Sciatic nerve (tissue), 2 donors: ENCODE measurements at regions not wholly inside any gene's neighbourhood (a gene's known extent, or its start where the extent isn't known, plus 50 kb on each side); places are given as distances from the start of the nearest gene placed in this dataset.
"Not testable (repeated sequence)": the region's sequence is repeated elsewhere in the genome, so short reads cannot be mapped to it uniquely, and the experiment has no call there.

Source experiments
- ATAC-seq: fragments of 200-7000 bp; cut with Tn5 transposase; one replicate; pipeline ENCODE4 v1.9.1; 2020; ENCODE audit warnings: mild to moderate bottlenecking, moderate library complexity
- DNase-seq: peaks from one replicate; pipeline ENCODE4 v3.0.0-alpha.2; 2020; ENCODE audit warnings: low spot score
- intact Hi-C: fragments of 100-400 bp; cut with DNase I; formaldehyde crosslinking; loops from one replicate; pipeline ENCODE4 v1.14.2; 2022
- donor health status: DM: no; HTN: no; CAD: no.
- donor health status: DM: no; HTN: no; CAD: no.

DNA sequence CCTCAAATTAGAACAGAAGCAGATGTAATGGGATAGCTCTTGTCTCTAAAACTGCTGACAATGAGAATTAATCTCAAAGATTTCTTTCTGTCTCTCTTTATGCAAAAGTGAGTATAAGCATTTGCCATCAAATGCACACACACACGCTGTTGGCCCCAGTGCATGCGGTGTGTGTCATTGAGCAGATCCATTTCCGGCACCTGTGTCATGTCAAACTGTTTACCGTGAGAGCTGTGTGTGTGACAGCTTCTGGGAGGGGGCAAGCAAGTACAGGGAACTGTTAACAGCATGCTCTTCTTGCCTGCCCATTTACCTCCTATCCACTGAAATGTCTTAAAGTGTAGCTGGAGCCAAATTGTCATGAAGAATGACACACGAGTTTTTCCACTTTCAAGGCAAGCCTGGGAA, 297.9 kb upstream of the FAT4 start:
- intact Hi-C loops, result no loop called here
- ATAC-seq (no peak), DNase-seq (no peak)

GRCh38 chr4:125013891-125014290, 300.9 kb upstream of the FAT4 start:
- ATAC-seq, result no peak
- intact Hi-C loops, result no loop called here
- DNase-seq, result no peak

- no peak for DNase-seq
- intact Hi-C loops, result no loop called here
These were observed 299.1 kb upstream of the ANKRD50 start for GRCh38 chr4:125011646-125012045.

DNA sequence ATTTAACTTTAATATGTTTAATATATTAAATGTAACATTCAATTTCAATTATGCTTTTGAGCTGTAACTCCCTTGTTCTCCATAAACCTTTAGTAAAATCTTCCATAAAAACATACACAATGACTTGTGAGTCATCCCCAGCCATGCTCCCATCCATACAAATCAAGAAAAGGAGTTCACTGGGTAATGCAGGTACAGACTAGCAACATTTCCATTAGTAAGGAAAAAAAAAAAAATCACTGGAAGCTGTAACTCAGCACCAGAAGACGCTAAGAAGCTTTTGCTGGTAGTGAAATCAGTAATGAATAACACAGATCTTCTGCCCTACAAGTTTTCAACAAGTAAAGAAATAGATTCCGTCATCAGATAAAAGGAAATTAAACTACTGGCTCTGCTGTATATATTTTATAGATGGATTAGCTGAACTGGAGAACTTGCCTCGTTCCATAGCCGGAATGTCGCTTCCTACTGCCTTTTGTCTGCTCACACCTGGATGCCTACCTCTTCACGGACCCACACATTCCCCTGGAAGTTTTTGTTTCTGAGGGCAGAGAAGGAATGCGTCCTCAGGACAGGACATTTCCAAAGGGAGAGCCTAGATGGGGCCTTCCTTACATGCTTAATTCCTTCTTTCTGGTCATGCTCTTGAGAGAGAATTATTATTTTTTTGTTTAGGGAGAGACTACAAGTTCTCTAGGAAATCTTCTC, 298.4 kb upstream of the ANKRD50 start:
- no peak for ATAC-seq
- intact Hi-C loops, result no loop called here

More at GRCh38 chr4:125011646-125012045, 299.1 kb upstream of the ANKRD50 start:
- ATAC-seq, result no peak

GRCh38 chr4:125008676-125009075, 296.1 kb upstream of the ANKRD50 start:
- DNase-seq, result no peak
- intact Hi-C loops, result no loop called here
- ATAC-seq, result no peak

More for the DNA sequence above, 298.4 kb upstream of the ANKRD50 start:
- no peak for DNase-seq

DNA sequence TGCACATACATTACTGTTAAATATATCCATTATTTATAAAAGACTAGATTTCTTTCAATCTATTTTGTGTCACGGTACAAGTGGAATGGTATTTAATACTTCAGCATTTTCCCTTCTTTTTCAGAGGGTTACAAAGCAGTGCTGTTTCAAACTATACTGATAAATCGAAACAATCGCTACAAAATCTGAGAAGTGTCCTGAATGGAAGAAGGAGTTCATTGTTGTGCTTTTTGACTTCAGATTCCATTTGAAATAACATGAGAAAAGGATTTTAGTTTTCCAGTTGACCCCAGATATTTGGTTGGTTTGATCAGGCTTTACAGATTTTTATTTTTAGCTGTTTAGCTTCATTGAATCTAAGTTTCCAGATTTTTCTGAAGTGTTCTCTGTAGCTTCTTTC, 292.1 kb upstream of the ANKRD50 start:
- no peak for ATAC-seq
- intact Hi-C loops, result no loop called here
- DNase-seq, result no peak

DNA sequence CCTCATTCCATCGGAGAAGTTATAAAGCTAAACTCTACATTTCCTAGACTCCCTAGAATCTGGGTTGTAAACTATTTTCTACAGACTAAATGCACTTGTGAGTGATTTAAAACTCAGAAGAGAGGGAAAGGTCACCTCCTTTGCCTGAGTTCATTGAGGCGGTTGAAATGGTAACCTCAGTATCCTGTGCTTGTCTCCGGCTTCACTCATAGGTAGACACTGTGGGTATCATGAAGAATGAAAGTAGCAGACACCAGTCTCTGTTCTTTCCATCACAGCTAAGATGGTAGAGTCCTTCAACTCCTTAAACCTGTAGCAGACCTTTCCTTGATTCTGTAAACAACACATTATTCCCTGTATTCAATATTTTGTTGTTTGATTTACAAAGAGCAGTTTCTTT, 291.3 kb upstream of the ANKRD50 start:
- DNase-seq (no peak), ATAC-seq (no peak)
- intact Hi-C loops, result no loop called here

DNA sequence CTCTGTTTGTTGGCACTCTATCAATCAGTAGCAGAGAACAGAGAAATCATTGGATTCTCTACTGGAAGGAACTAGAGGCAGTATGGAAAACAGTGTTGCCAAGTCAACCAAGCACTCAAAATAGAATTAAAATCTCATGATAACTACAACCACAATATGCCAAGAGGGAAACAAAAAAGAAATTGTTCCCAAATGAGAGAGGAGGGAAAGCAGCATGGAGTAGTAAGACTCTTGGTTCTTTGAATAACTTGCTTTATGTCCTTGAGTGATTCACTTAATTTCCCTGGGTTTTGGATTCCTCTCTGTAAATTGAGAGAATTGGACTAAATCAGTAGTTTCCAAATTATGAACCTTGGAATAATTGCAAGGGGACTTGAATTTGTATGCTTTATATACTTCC, 285.5 kb upstream of the ANKRD50 start:
- ATAC-seq (peak; percentile 72), DNase-seq (no peak)
- intact Hi-C loops, result no loop called here

DNA sequence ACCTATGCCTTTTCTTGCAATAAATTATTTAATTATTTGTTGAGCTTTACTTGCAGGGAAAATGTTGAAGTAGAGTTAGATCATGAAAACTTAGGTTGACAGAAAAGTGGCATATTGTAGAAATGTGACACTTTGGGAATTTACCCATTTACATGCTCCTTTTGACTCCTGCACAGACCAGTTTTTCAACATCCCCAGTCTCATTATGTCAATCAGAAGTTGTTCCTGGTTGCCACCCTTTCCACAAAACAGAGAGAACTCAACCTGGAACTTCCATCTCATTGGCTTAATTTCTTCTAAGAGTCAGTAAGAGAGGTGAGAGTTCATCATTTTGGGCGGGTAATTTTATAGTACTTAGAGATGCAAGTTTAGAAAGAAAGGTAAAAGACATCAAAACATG, 284.6 kb upstream of the ANKRD50 start:
- ATAC-seq, result no peak
- intact Hi-C loops, result no loop called here
- DNase-seq, result no peak

- intact Hi-C loops, result no loop called here
- ATAC-seq (no peak), DNase-seq (no peak)
These were observed 281.3 kb upstream of the ANKRD50 start for GRCh38 chr4:124993838-124994237.

DNA sequence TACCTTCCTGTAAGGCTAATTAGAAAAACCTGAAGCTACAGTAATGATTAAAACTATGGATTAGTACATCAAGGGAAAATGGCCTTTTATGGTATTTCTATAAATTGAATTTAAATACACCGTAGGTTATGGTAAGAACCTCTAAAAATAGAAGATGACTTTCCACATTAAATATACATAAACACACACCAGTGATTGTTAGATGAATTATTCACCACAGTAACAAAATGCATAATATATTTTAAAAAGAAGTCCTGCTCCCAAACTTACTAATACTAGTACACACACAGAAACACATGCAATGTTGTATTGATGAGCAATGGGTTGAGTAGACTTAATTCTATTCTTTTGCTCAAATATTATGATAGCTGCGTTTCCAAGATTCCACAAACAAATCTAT, 277.9 kb upstream of the ANKRD50 start:
- DNase-seq (no peak), ATAC-seq (no peak)
- intact Hi-C loops, result no loop called here

GRCh38 chr4:124980276-124980752, 267.8 kb upstream of the ANKRD50 start:
- ATAC-seq, result no peak
- no peak for DNase-seq
- intact Hi-C loops, result no loop called here

- DNase-seq, intact Hi-C loops, ATAC-seq: not testable (repeated sequence)
These were observed 266.0 kb upstream of the ANKRD50 start for GRCh38 chr4:124978536-124978935.

DNA sequence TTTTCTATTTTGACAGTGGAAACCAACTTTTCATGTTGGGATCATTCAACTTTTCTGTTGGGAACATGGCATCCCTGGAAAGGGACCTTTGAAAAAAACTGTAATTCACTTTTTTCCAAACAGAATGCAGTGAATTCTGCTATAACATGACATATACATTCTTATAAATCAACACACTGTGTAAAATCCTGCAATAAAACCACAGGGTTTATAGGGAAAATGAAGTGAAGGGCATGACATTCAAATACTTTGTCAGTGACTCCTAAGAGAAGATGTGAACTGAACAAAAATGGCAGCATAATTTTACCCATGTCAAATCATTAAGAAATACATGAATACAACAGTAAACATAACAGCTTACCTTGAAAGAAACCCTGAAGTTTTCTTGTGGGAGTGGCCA, 264.5 kb upstream of the ANKRD50 start:
- ATAC-seq (no peak), DNase-seq (no peak)
- intact Hi-C loops, result no loop called here

DNA sequence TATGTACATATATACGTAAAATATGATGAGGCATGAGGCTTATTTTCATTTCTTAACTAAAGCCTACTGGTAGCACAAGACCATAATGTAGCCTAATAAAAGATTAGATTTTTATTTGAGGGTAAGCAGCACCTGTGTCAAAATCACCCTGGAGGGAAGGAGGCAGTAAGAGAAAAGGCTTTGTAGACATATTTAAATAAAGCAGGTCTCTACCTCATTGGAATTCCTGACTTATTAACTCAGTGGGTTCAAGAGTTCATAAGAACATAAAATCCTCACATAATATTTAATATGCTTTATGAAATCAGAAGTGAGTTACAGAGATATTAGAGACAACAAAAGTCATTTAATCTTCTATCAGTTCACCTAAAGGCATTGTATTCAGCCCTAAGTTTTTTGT, 261.6 kb upstream of the ANKRD50 start:
- DNase-seq, result no peak
- intact Hi-C loops, result no loop called here
- ATAC-seq, result no peak

DNA sequence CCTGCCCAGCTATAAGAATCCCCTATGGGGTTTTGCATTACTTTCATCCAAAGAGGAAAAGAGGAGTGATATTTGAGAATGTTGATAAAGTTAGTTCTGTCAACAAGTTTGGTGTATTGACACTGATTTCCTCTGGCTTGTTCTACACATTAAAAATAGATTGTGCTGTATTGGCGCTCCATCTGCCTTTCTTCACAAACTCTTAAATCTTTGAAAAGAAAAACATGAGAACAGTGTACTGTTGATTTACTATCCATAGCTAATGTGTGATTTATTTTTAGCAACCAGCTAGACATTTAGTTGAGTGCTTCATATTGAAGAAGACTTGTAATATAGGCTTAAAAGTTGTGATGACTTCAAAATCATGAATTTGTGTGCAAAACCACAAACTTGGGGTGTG, 261.2 kb upstream of the ANKRD50 start:
- intact Hi-C loops, result no loop called here
- no peak for DNase-seq
- ATAC-seq, result no peak

GRCh38 chr4:124970011-124970410, 257.5 kb upstream of the ANKRD50 start:
- intact Hi-C loops, result no loop called here
- DNase-seq, result no peak
- ATAC-seq, result no peak

- ATAC-seq, result no peak
- intact Hi-C loops, result loop anchor here (10.0 kb wide), 1 partner anchor 51 kb away; no protein-coding TSS in a partner anchor
These were observed 253.0 kb upstream of the ANKRD50 start for GRCh38 chr4:124965497-124965891.

GRCh38 chr4:124964852-124965496, 252.4 kb upstream of the ANKRD50 start:
- DNase-seq (no peak), ATAC-seq (no peak)
- intact Hi-C loops, result loop anchor here (10.0 kb wide), 1 partner anchor 50 kb away; no protein-coding TSS in a partner anchor

More at GRCh38 chr4:124965497-124965891, 253.0 kb upstream of the ANKRD50 start:
- no peak for DNase-seq

DNA sequence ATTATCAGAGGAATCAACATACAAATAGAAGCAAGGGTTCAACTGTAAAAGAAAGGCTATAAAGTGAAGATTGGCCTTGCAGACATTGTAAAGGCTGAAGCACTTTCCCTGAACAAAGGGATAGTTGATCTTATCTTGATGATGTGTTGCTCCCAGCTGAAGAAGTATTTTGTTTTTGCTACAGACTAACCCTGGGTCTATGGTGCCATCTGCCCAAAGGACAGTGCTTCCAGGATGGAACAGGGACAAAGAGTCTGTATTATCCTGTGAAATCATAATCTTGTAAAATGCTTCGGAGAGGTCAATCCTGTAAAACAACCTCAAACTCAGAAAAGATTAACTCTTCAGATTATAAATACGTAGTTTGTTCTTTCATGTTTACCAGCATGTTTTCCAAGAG, 251.7 kb upstream of the ANKRD50 start:
- ATAC-seq (no peak), DNase-seq (no peak)
- intact Hi-C loops, result loop anchor here (10.0 kb wide), 1 partner anchor 49 kb away; no protein-coding TSS in a partner anchor
